NCI-H226 (cell line): ENCODE measurements at regions not wholly inside any gene's neighbourhood (a gene's known extent, or its start where the extent isn't known, plus 50 kb on each side); places are given as distances from the start of the nearest gene placed in this dataset.
"Not testable (repeated sequence)": the region's sequence is repeated elsewhere in the genome, so short reads cannot be mapped to it uniquely, and the experiment has no call there.

Experiments
- DNase-seq: peaks from one replicate; pipeline ENCODE4 v3.0.0-alpha.2; 2015

- not testable (repeated sequence) for DNase-seq
These were observed 60.2 kb upstream of the SULF2 start for GRCh38 chr20:47845382-47845977.

GRCh38 chr20:47844568-47844906, 59.3 kb upstream of the SULF2 start:
- not testable (repeated sequence) for DNase-seq

- peak; percentile 48 for DNase-seq
These were observed 58.7 kb upstream of the SULF2 start for GRCh38 chr20:47843886-47844567.

DNA sequence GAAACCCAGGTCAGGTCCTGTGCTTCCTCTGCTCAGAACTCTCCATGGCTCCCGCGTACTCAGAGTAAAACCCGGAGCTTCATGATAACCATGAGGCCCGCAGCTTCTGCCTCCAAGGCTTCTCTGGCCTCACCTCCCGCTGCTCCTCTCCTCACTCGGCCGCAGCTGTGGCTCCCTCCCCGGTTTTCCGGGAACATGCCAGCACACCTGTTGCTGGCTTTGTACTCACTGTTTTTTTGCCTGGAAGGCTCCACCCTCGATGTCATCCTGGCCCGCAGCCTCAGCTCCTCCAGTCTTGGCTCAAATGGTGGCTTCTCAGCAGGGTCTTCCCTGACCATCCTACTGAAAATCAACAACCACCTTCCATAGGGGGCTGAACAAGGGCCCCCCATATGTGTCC, 57.7 kb upstream of the SULF2 start:
- DNase-seq: not testable (repeated sequence)

DNA sequence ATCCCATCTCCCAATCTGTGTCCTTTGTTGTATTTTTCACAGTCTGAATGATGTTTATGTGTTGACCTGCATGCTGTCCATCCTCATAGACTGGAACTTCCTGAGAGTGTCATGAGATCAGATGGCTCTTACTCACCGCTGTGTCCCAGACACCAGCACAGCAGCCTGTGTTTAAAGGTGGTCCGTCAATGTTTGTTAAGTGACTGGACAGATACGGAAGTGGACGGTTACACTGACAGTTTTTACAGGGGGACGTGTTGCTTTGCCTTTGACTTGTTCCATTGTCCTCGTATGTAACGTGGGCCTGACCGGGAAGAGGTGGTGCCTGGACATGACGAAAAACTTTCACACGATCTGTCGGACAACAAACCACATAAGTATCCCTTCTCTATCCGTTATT, 56.7 kb upstream of the SULF2 start:
- DNase-seq: not testable (repeated sequence)

- not testable (repeated sequence) for DNase-seq
These were observed 51.1 kb upstream of the SULF2 start for GRCh38 chr20:47836256-47836817.
